GM12878 (cell line): ENCODE measurements at regions not wholly inside any gene's neighbourhood (a gene's known extent, or its start where the extent isn't known, plus 50 kb on each side); places are given as distances from the start of the nearest gene placed in this dataset.

ENCODE experiments used
- BCL3 ChIP-seq: IDR thresholded peaks from 2 replicates; pipeline ENCODE4 v1.6.1; 2011; ENCODE audit warnings: borderline replicate concordance, low read depth, mild to moderate bottlenecking, moderate library complexity, low read length; ENCODE audit not compliant: insufficient read depth, poor library complexity, severe bottlenecking
- CREM ChIP-seq: IDR thresholded peaks from 2 replicates; pipeline ENCODE4 v1.6.1; 2014; ENCODE audit warnings: antibody characterized with exemption, low read depth
- CUX1 ChIP-seq: IDR thresholded peaks from 2 replicates; pipeline ENCODE4 v1.6.1; 2012; ENCODE audit warnings: improper control_type of control experiment, low read depth, low read length; ENCODE audit not compliant: insufficient replicate concordance
- FOXK2 ChIP-seq: fragments of 450-650 bp; IDR thresholded peaks from 2 replicates; pipeline ENCODE4 v1.6.1; 2017; ENCODE audit warnings: mild to moderate bottlenecking, moderate library complexity
- FOXM1 ChIP-seq: IDR thresholded peaks from 2 replicates; pipeline ENCODE4 v1.6.1; 2012; ENCODE audit warnings: low read depth, mild to moderate bottlenecking, inconsistent platforms, low read length, moderate library complexity
- NR2F1 ChIP-seq: fragments of 450-650 bp; conservative IDR thresholded peaks from 2 replicates; pipeline ENCODE4 v1.6.1; 2017; ENCODE audit warnings: mild to moderate bottlenecking
- RCOR1 ChIP-seq: conservative IDR thresholded peaks from 2 replicates; pipeline ENCODE4 v1.6.1; 2012; ENCODE audit warnings: low read depth, low read length, improper control_type of control experiment
- RELB ChIP-seq: fragments of 450-650 bp; IDR thresholded peaks from 2 replicates; pipeline ENCODE4 v1.6.1; 2017; ENCODE audit warnings: low read depth, mild to moderate bottlenecking, moderate library complexity
- SMAD5 ChIP-seq: IDR thresholded peaks from 2 replicates; pipeline ENCODE4 v1.6.1; 2016; ENCODE audit warnings: antibody characterized with exemption, low read depth
- YBX1 ChIP-seq: fragments of 450-650 bp; IDR thresholded peaks from 2 replicates; pipeline ENCODE4 v1.6.1; 2016; ENCODE audit warnings: antibody characterized with exemption
- ZBED1 ChIP-seq: IDR thresholded peaks from 2 replicates; pipeline ENCODE4 v1.6.1; 2016; ENCODE audit warnings: borderline replicate concordance
- ZBTB4 ChIP-seq: fragments of 450-650 bp; formaldehyde crosslinking; IDR thresholded peaks from 2 replicates; pipeline ENCODE4 v1.4.0; 2022; ENCODE audit warnings: mild to moderate bottlenecking, moderate library complexity
- ZNF217 ChIP-seq: fragments of 450-650 bp; IDR thresholded peaks from 2 replicates; pipeline ENCODE4 v1.6.1; 2017; ENCODE audit warnings: antibody characterized with exemption, mild to moderate bottlenecking
- ZNF592 ChIP-seq: fragments of 450-650 bp; IDR thresholded peaks from 2 replicates; pipeline ENCODE4 v1.6.1; 2017; ENCODE audit warnings: mild to moderate bottlenecking, moderate library complexity

GRCh38 chr10:4333459-4333894, 492.5 kb upstream of the AKR1E2 start (continued):
- TF ChIP-seq CUX1 = no peak
- TF ChIP-seq SMAD5 = no peak
- no peak for TF ChIP-seq RELB
- no peak for TF ChIP-seq CREM
- no peak for TF ChIP-seq NR2F1
- TF ChIP-seq YBX1 = no peak; the same call in 1 of the 2 replicates
- TF ChIP-seq BCL3 = no peak
- no peak for TF ChIP-seq ZNF592
- TF ChIP-seq RCOR1 = no peak
- TF ChIP-seq ZBTB4 (CRISPR knock-in tag) = no peak
- TF ChIP-seq ZNF217 = no peak
- TF ChIP-seq FOXM1 = no peak
- no peak for TF ChIP-seq FOXK2
- no peak for TF ChIP-seq ZBED1
